ENCODE measurements at regions not wholly inside any gene's neighbourhood (a gene's known extent, or its start where the extent isn't known, plus 50 kb on each side); places are given as distances from the start of the nearest gene placed in this dataset.

DNA sequence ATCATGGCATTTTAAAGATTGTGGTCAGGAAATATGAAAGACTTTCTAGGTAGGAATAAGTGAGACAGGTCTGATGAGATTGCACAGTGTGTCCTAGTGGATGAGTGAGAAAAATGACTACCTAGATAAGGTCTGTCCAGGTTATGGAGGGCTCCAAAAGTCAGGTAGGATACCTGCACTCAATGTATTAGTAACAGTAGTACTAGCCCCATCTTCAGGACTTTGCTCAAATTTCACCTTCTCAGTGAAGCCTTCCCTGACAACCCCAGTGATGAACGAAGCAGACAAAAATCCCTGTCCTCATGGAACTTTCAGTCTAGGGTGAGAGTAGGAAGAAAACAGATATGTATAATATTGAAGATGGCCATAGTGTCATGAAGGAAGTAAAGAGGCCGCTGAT, 85.7 kb downstream of the ZIC3 start:
- TF ChIP-seq, protein P1, sequence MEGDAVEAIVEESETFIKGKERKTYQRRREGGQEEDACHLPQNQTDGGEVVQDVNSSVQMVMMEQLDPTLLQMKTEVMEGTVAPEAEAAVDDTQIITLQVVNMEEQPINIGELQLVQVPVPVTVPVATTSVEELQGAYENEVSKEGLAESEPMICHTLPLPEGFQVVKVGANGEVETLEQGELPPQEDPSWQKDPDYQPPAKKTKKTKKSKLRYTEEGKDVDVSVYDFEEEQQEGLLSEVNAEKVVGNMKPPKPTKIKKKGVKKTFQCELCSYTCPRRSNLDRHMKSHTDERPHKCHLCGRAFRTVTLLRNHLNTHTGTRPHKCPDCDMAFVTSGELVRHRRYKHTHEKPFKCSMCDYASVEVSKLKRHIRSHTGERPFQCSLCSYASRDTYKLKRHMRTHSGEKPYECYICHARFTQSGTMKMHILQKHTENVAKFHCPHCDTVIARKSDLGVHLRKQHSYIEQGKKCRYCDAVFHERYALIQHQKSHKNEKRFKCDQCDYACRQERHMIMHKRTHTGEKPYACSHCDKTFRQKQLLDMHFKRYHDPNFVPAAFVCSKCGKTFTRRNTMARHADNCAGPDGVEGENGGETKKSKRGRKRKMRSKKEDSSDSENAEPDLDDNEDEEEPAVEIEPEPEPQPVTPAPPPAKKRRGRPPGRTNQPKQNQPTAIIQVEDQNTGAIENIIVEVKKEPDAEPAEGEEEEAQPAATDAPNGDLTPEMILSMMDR (IDR thresholded peaks at IDR 0.05): no peak
- no peak for TF ChIP-seq POLR2A (IDR thresholded peaks at IDR 0.05)
- TF ChIP-seq POLR2AphosphoS5 (IDR thresholded peaks at IDR 0.05): no peak

Measured in breast epithelium (tissue), 3 donors.